SK-N-SH (cell line): ENCODE measurements at regions not wholly inside any gene's neighbourhood (a gene's known extent, or its start where the extent isn't known, plus 50 kb on each side); places are given as distances from the start of the nearest gene placed in this dataset.

Source experiments
- CTCF ChIA-PET: fragments of 300-600, 350-600 bp; formaldehyde crosslinking; extraction: SDS; loops from one replicate; lab custom pipeline; 2021; lab: Yijun Ruan, JAX
- POLR2A ChIA-PET: fragments of 350-600 bp; sonication (Branson Sonifier 250); formaldehyde crosslinking; extraction: SDS; loops from one replicate; lab custom pipeline; 2020; ENCODE audit warnings: antibody characterized with exemption, inconsistent platforms; lab: Yijun Ruan, JAX
- DNase-seq: peaks from one replicate; pipeline ENCODE4 v3.0.0; 2012
- H2AFZ ChIP-seq: fragments of 200-600 bp; sonication (generic); 2 replicates; pipeline ENCODE4 v1.8.1; 2016; ENCODE audit warnings: antibody characterized with exemption, mild to moderate bottlenecking, low read depth
- H3F3A ChIP-seq: fragments of 200-600 bp; sonication (generic); replicated peaks from 2 replicates; pipeline ENCODE3; 2016; ENCODE audit warnings: antibody characterized with exemption, mild to moderate bottlenecking; ENCODE audit not compliant: insufficient read depth
- H3K27ac ChIP-seq, 2 experiments: fragments of 200-500 bp in 1 of 2; fragments of 200-600 bp in 1 of 2; sonication (Bioruptor generic) in 1 of 2; sonication (generic), shearing (Covaris generic) in 1 of 2; 2 replicates each; pipeline versions ENCODE4 v1.5.1 to v1.6.1; 2014 to 2016; ENCODE audit warnings: low read depth in 2 of 2, inconsistent platforms in 1 of 2, low read length in 1 of 2, mild to moderate bottlenecking in 1 of 2, mixed read lengths in 1 of 2
- H3K27me3 ChIP-seq: fragments of 200-600 bp; sonication (generic), shearing (Covaris generic); 2 replicates; pipeline ENCODE4 v1.6.1; 2016; ENCODE audit warnings: mixed run types; ENCODE audit not compliant: insufficient read depth
- H3K36me3 ChIP-seq, 2 experiments: fragments of 200-500 bp in 1 of 2; fragments of 200-600 bp in 1 of 2; sonication (Bioruptor generic) in 1 of 2; sonication (generic) in 1 of 2; replicated peaks in 1 of 2; 2 replicates each; pipeline versions ENCODE3 to v1.5.1; 2014 to 2016; ENCODE audit warnings: low read length in 1 of 2, mild to moderate bottlenecking in 1 of 2; ENCODE audit not compliant: insufficient read depth in 2 of 2, control insufficient read depth in 1 of 2
- H3K4me1 ChIP-seq, 2 experiments: fragments of 200-500 bp in 1 of 2; fragments of 200-600 bp in 1 of 2; sonication (Bioruptor generic) in 1 of 2; sonication (generic), shearing (Covaris generic) in 1 of 2; 2 replicates each; pipeline versions ENCODE4 v1.5.1 to v1.6.1; 2014 to 2016; ENCODE audit warnings: low read depth in 1 of 2, low read length in 1 of 2, mixed run types in 1 of 2; ENCODE audit not compliant: insufficient read depth in 2 of 2, control insufficient read depth in 1 of 2
- H3K4me2 ChIP-seq: fragments of 200-600 bp; sonication (generic), shearing (Covaris generic); 2 replicates; pipeline ENCODE4 v1.6.1; 2017; ENCODE audit warnings: mixed run types
- H3K4me3 ChIP-seq, 2 experiments: fragments of 200-500 bp in 1 of 2; fragments of 200-600 bp in 1 of 2; sonication (Bioruptor generic) in 1 of 2; sonication (generic), shearing (Covaris generic) in 1 of 2; 2 replicates each; pipeline versions ENCODE4 v1.5.1 to v1.8.1; 2014 to 2016; ENCODE audit warnings: low read depth in 2 of 2, inconsistent platforms in 1 of 2, low read length in 1 of 2, mild to moderate bottlenecking in 1 of 2, mixed read lengths in 1 of 2, moderate library complexity in 1 of 2
- H3K79me2 ChIP-seq: fragments of 200-600 bp; sonication (generic); 2 replicates; pipeline ENCODE4 v1.8.1; 2017; ENCODE audit warnings: mild to moderate bottlenecking; ENCODE audit not compliant: insufficient read depth
- H3K9ac ChIP-seq: fragments of 200-600 bp; sonication (generic); 2 replicates; pipeline ENCODE4 v1.6.1; 2017; ENCODE audit warnings: mixed run types
- H3K9me2 ChIP-seq: fragments of 200-600 bp; sonication (generic); 2 replicates; pipeline ENCODE4 v1.6.1; 2017; ENCODE audit warnings: mixed run types
- H3K9me3 ChIP-seq: fragments of 200-600 bp; sonication (generic); 2 replicates; pipeline ENCODE4 v1.6.1; 2017; ENCODE audit warnings: mixed run types, mild to moderate bottlenecking, moderate library complexity
- H4K20me1 ChIP-seq: fragments of 200-600 bp; sonication (generic); 2 replicates; pipeline ENCODE4 v1.6.1; 2017; ENCODE audit warnings: mild to moderate bottlenecking, mixed run types; ENCODE audit not compliant: insufficient read depth
- EP300 ChIP-seq, 2 experiments: IDR thresholded peaks; 2 replicates each; pipeline versions ENCODE4 v1.4.0 to v1.6.1; 2012; ENCODE audit warnings: borderline replicate concordance in 1 of 2, low read depth in 1 of 2, low read length in 1 of 2
- EZH2phosphoT487 ChIP-seq: fragments of 200-600 bp; sonication (generic); IDR thresholded peaks from 2 replicates; pipeline ENCODE4 v1.6.1; 2017; ENCODE audit warnings: low read depth, mixed run types, mild to moderate bottlenecking, antibody characterized with exemption, moderate library complexity, borderline replicate concordance
- MEF2A ChIP-seq: IDR thresholded peaks from 2 replicates; pipeline ENCODE4 v1.4.0; 2012; ENCODE audit warnings: low read depth, borderline replicate concordance
- MXI1 ChIP-seq: IDR thresholded peaks from 2 replicates; pipeline ENCODE4 v1.6.1; 2012; ENCODE audit warnings: mild to moderate bottlenecking, low read depth, low read length, improper control_type of control experiment
- NFIC ChIP-seq: IDR thresholded peaks from 2 replicates; pipeline ENCODE4 v1.4.0; 2012; ENCODE audit warnings: borderline replicate concordance
- RFX5 ChIP-seq: IDR thresholded peaks from 2 replicates; pipeline ENCODE4 v1.6.1; 2012; ENCODE audit warnings: mild to moderate bottlenecking, improper control_type of control experiment, low read length
- RXRA ChIP-seq: IDR thresholded peaks from 2 replicates; pipeline ENCODE4 v1.4.0; 2012; ENCODE audit warnings: low read depth, mild to moderate bottlenecking, borderline replicate concordance
- SMC3 ChIP-seq: IDR thresholded peaks from 2 replicates; pipeline ENCODE4 v1.6.1; 2012; ENCODE audit warnings: low read depth, low read length, improper control_type of control experiment
- TCF12 ChIP-seq: IDR thresholded peaks from 2 replicates; pipeline ENCODE4 v1.4.0; 2012
- WGBS: methylation state at CpG from one replicate; pipeline ENCODE4 v1.1.6; 2017; ENCODE audit warnings: low lambda C conversion rate; 5-methylcytosine and 5-hydroxymethylcytosine counted together
- TF ChIP-seq, protein P1 (sequence below): fragments of 150-350 bp; IDR thresholded peaks from 2 replicates; pipeline ENCODE4 v1.6.1; 2017; ENCODE audit warnings: antibody characterized with exemption, low read length, low read depth, borderline replicate concordance
- TF ChIP-seq, protein P2 (sequence below): IDR thresholded peaks from 2 replicates; pipeline ENCODE4; 2012
- TF ChIP-seq, protein P3 (sequence below): IDR thresholded peaks from 2 replicates; pipeline ENCODE4 v1.6.1; 2012; ENCODE audit warnings: mild to moderate bottlenecking, low read depth, low read length, moderate library complexity
- TF ChIP-seq, protein P4 (sequence below): fragments of 150-350 bp; IDR thresholded peaks from 2 replicates; pipeline ENCODE4 v1.6.1; 2016; ENCODE audit warnings: mild to moderate bottlenecking, low read depth, low read length

DNA sequence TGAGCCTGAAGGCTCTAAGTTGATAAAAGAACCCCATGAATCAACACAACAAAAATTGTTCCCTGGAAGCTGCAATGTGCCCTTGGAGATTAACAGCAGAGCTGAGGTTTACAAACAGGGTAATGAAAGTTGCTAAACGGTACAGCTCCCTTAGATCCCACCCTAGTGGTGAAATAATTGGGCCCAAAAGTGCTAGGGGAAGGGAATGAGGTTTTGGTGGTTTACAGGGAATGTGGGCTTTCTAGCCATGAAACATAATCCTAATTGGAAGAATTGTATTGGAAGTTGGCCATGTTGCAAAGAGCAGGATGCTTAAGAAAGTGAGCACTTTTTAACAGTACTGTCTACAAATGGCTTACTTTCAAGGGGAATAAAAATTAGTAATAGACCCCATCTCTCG is 180.2 kb upstream of the SMIM21 start:
- no peaks in the 10 kb centered on the region for H3F3A ChIP-seq
- H3K36me3 ChIP-seq, result no peaks in the 10 kb centered on the region
- no peaks in the 10 kb centered on the region for H3K27me3 ChIP-seq
- no peaks in the 10 kb centered on the region for H3K9me3 ChIP-seq
- no peaks in the 10 kb centered on the region for H3K9me2 ChIP-seq
- H3K4me1 ChIP-seq, result no peaks in the 10 kb centered on the region
- 2% methylated on average over 2 of the region's 2 CpGs for WGBS
- H3K9ac ChIP-seq, result no peak overlapping the region
- no peak for DNase-seq
- TF ChIP-seq, protein P1, sequence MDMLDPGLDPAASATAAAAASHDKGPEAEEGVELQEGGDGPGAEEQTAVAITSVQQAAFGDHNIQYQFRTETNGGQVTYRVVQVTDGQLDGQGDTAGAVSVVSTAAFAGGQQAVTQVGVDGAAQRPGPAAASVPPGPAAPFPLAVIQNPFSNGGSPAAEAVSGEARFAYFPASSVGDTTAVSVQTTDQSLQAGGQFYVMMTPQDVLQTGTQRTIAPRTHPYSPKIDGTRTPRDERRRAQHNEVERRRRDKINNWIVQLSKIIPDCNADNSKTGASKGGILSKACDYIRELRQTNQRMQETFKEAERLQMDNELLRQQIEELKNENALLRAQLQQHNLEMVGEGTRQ, result no peak
- TF ChIP-seq, all 33 proteins: peak for 0
- ChIA-PET POLR2A (no interaction called here), CTCF (no interaction called here)
- H3K27ac ChIP-seq, result no peak overlapping the region
- no peaks in the 10 kb centered on the region for H4K20me1 ChIP-seq
- H2AFZ ChIP-seq, result no peak overlapping the region
- no peak overlapping the region for H3K4me2 ChIP-seq
- no peak overlapping the region for H3K4me3 ChIP-seq
- no peaks in the 10 kb centered on the region for H3K79me2 ChIP-seq

DNA sequence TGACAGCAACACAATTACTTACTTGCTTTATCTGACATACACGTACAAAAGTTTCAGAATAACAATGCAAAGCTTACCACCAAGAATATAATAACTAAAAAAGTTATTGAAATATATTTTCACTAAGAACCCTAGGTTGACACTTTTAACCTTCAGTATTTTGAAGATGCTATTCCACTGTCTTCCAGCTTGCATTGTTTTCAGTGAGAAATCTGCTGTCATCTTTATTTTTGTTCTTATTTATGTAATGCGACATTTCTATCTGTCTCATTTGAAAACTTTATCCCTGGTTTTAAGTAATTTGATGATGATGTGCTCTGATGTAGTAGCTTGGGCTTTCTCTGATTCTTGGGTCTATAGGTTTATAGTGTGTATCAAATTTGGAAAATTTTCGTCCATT is 165.0 kb upstream of the SMIM21 start:
- CTCF ChIA-PET, result interaction anchor here (1.0 kb wide), 1 partner anchor 682 kb away, joined by 3 read pairs; no protein-coding TSS in a partner anchor
- 22% methylated on average over 3 of the region's 3 CpGs for WGBS
- POLR2A ChIA-PET, result no interaction called here

More for the DNA sequence above, 165.0 kb upstream of the SMIM21 start:
- H3K4me2 ChIP-seq, result no peak overlapping the region
- no peak overlapping the region for H2AFZ ChIP-seq
- H3K9me2 ChIP-seq, result no peaks in the 10 kb centered on the region
- H3K79me2 ChIP-seq, result no peaks in the 10 kb centered on the region
- TF ChIP-seq MEF2A (no peak), TCF12 (no peak), RXRA (no peak), MXI1 (no peak), EP300 (IDR thresholded peaks at IDR 0.05; ENCODE audit: borderline replicate concordance in 1 of 2, low read depth in 1 of 2, low read length in 1 of 2) (no peak), NFIC (no peak), SMC3 (no peak), RFX5 (no peak), EZH2phosphoT487 (no peak)
- TF ChIP-seq, protein P2, sequence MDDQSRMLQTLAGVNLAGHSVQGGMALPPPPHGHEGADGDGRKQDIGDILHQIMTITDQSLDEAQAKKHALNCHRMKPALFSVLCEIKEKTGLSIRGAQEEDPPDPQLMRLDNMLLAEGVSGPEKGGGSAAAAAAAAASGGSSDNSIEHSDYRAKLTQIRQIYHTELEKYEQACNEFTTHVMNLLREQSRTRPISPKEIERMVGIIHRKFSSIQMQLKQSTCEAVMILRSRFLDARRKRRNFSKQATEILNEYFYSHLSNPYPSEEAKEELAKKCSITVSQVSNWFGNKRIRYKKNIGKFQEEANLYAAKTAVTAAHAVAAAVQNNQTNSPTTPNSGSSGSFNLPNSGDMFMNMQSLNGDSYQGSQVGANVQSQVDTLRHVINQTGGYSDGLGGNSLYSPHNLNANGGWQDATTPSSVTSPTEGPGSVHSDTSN, result no peak
- TF ChIP-seq, protein P3, sequence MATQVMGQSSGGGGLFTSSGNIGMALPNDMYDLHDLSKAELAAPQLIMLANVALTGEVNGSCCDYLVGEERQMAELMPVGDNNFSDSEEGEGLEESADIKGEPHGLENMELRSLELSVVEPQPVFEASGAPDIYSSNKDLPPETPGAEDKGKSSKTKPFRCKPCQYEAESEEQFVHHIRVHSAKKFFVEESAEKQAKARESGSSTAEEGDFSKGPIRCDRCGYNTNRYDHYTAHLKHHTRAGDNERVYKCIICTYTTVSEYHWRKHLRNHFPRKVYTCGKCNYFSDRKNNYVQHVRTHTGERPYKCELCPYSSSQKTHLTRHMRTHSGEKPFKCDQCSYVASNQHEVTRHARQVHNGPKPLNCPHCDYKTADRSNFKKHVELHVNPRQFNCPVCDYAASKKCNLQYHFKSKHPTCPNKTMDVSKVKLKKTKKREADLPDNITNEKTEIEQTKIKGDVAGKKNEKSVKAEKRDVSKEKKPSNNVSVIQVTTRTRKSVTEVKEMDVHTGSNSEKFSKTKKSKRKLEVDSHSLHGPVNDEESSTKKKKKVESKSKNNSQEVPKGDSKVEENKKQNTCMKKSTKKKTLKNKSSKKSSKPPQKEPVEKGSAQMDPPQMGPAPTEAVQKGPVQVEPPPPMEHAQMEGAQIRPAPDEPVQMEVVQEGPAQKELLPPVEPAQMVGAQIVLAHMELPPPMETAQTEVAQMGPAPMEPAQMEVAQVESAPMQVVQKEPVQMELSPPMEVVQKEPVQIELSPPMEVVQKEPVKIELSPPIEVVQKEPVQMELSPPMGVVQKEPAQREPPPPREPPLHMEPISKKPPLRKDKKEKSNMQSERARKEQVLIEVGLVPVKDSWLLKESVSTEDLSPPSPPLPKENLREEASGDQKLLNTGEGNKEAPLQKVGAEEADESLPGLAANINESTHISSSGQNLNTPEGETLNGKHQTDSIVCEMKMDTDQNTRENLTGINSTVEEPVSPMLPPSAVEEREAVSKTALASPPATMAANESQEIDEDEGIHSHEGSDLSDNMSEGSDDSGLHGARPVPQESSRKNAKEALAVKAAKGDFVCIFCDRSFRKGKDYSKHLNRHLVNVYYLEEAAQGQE, result no peak
- TF ChIP-seq, protein P4, sequence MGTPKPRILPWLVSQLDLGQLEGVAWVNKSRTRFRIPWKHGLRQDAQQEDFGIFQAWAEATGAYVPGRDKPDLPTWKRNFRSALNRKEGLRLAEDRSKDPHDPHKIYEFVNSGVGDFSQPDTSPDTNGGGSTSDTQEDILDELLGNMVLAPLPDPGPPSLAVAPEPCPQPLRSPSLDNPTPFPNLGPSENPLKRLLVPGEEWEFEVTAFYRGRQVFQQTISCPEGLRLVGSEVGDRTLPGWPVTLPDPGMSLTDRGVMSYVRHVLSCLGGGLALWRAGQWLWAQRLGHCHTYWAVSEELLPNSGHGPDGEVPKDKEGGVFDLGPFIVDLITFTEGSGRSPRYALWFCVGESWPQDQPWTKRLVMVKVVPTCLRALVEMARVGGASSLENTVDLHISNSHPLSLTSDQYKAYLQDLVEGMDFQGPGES, result no peak
- no peaks in the 10 kb centered on the region for H3K27me3 ChIP-seq
- H3K4me1 ChIP-seq, result no peaks in the 10 kb centered on the region
- no peak overlapping the region for H3K27ac ChIP-seq
- H3K4me3 ChIP-seq, result no peak overlapping the region
- H3F3A ChIP-seq, result no peaks in the 10 kb centered on the region
- DNase-seq, result no peak
- H4K20me1 ChIP-seq, result no peaks in the 10 kb centered on the region
- H3K36me3 ChIP-seq, result no peaks in the 10 kb centered on the region
- H3K9ac ChIP-seq, result no peak overlapping the region
- H3K9me3 ChIP-seq, result peaks cover 27% of the 10 kb centered on the region; the same call in 1 of the 2 replicates
